WTC11 (cell line): ENCODE measurements at regions not wholly inside any gene's neighbourhood (a gene's known extent, or its start where the extent isn't known, plus 50 kb on each side); places are given as distances from the start of the nearest gene placed in this dataset.

Experiments used
- ATAC-seq: fragments of 200-7000 bp; cut with Tn5 transposase; 2 replicates; pipeline ENCODE4 v1.10.0; 2021; ENCODE audit warnings: mild to moderate bottlenecking, moderate library complexity
- CTCF ChIA-PET: fragments of 300-600 bp; sonication (Branson Sonifier 250); formaldehyde crosslinking; loops from one replicate; lab custom pipeline; 2021; ENCODE audit warnings: antibody characterized with exemption; lab: Charles Lee
- POLR2A ChIA-PET: fragments of 350-600 bp; sonication (Branson Sonifier 250); formaldehyde crosslinking; loops from one replicate; lab custom pipeline; 2021; ENCODE audit warnings: antibody characterized with exemption; lab: Charles Lee
- DNase-seq: peaks from one replicate; pipeline ENCODE4 v3.0.0; 2021; ENCODE audit warnings: low spot score
- H3K27ac Mint-ChIP-seq: 2 replicates; pipeline ENCODE4 v1.8.0; 2021; ENCODE audit warnings: mixed read lengths
- H3K27me3 Mint-ChIP-seq: 2 replicates; pipeline ENCODE4 v1.8.0; 2021; ENCODE audit warnings: low read depth, mild to moderate bottlenecking, moderate library complexity, mixed read lengths
- H3K36me3 Mint-ChIP-seq: 2 replicates; pipeline ENCODE4 v1.8.0; 2021; ENCODE audit warnings: mixed read lengths
- H3K4me1 Mint-ChIP-seq: 2 replicates; pipeline ENCODE4 v1.8.0; 2022; ENCODE audit warnings: mixed read lengths
- H3K4me3 Mint-ChIP-seq: 2 replicates; pipeline ENCODE4 v1.8.0; 2021; ENCODE audit warnings: mild to moderate bottlenecking, moderate library complexity, mixed read lengths
- H3K9me3 Mint-ChIP-seq: 2 replicates; pipeline ENCODE4 v1.8.0; 2021; ENCODE audit warnings: mixed read lengths
- GRHL2 ChIP-seq: fragments of 250-450 bp; sonication (Bioruptor Pico); IDR thresholded peaks from 2 replicates; pipeline ENCODE4 v1.8.0; 2022; ENCODE audit warnings: mild to moderate bottlenecking, moderate library complexity; ENCODE audit not compliant: insufficient replicate concordance, severe bottlenecking
- JUN ChIP-seq: sonication (generic); formaldehyde crosslinking; IDR thresholded peaks from 2 replicates; pipeline ENCODE4 v1.8.0; 2023; ENCODE audit warnings: mild to moderate bottlenecking, missing genetic modification reagents
- SP1 ChIP-seq: sonication (generic); formaldehyde crosslinking; conservative IDR thresholded peaks from 2 replicates; pipeline ENCODE4 v1.8.1; 2022; ENCODE audit warnings: missing genetic modification reagents
- TEAD1 ChIP-seq: sonication (generic); formaldehyde crosslinking; IDR thresholded peaks from 2 replicates; pipeline ENCODE4 v1.8.0; 2022; ENCODE audit warnings: mild to moderate bottlenecking, missing genetic modification reagents
- ZNF121 ChIP-seq: sonication (generic); formaldehyde crosslinking; IDR thresholded peaks from 2 replicates; pipeline ENCODE4 v1.8.0; 2023; ENCODE audit warnings: missing genetic modification reagents
- ZNF232 ChIP-seq: sonication (generic); formaldehyde crosslinking; IDR thresholded peaks from 2 replicates; pipeline ENCODE4 v1.8.0; 2022; ENCODE audit warnings: mild to moderate bottlenecking, missing genetic modification reagents
- ZNF317 ChIP-seq: sonication (generic); formaldehyde crosslinking; IDR thresholded peaks from 2 replicates; pipeline ENCODE4 v1.8.1; 2023; ENCODE audit warnings: low read depth, mild to moderate bottlenecking, moderate library complexity, missing genetic modification reagents, borderline replicate concordance
- ZNF396 ChIP-seq: fragments of 250-450 bp; sonication (Bioruptor Pico); IDR thresholded peaks from 2 replicates; pipeline ENCODE4 v1.8.0; 2021; ENCODE audit warnings: mild to moderate bottlenecking, moderate library complexity, borderline replicate concordance
- TF ChIP-seq, protein P1 (sequence below): sonication (generic); formaldehyde crosslinking; IDR thresholded peaks from 2 replicates; pipeline ENCODE4 v1.8.1; 2022; ENCODE audit warnings: low read depth, mild to moderate bottlenecking, moderate library complexity, missing genetic modification reagents, borderline replicate concordance
- TF ChIP-seq, protein P2 (sequence below): sonication (generic); formaldehyde crosslinking; IDR thresholded peaks from 2 replicates; pipeline ENCODE4 v1.8.0; 2023; ENCODE audit warnings: missing genetic modification reagents, mild to moderate bottlenecking, borderline replicate concordance
- TF ChIP-seq, protein P3 (sequence below): fragments of 250-450 bp; sonication (Bioruptor Pico); IDR thresholded peaks from 2 replicates; pipeline ENCODE4 v1.9.0; 2021; ENCODE audit warnings: mild to moderate bottlenecking
- TF ChIP-seq, protein P4 (sequence below): sonication (generic); formaldehyde crosslinking; IDR thresholded peaks from 2 replicates; pipeline ENCODE4 v1.8.1; 2023; ENCODE audit warnings: mild to moderate bottlenecking, missing genetic modification reagents, moderate library complexity
- TF ChIP-seq, protein P5 (sequence below): sonication (generic); formaldehyde crosslinking; IDR thresholded peaks from 2 replicates; pipeline ENCODE4 v1.8.0; 2022; ENCODE audit warnings: mild to moderate bottlenecking, missing genetic modification reagents
- TF ChIP-seq, protein P6 (sequence below): fragments of 250-450 bp; sonication (Bioruptor Pico); IDR thresholded peaks from 2 replicates; pipeline ENCODE4 v1.9.0; 2021; ENCODE audit warnings: moderate library complexity, mild to moderate bottlenecking, inconsistent platforms, borderline replicate concordance
- TF ChIP-seq, protein P7 (sequence below): fragments of 250-450 bp; sonication (Bioruptor Pico); IDR thresholded peaks from 2 replicates; pipeline ENCODE4 v1.8.0; 2021; ENCODE audit warnings: mild to moderate bottlenecking
- TF ChIP-seq, protein P8 (sequence below): sonication (generic); formaldehyde crosslinking; IDR thresholded peaks from 2 replicates; pipeline ENCODE4 v1.8.0; 2022; ENCODE audit warnings: missing genetic modification reagents

DNA sequence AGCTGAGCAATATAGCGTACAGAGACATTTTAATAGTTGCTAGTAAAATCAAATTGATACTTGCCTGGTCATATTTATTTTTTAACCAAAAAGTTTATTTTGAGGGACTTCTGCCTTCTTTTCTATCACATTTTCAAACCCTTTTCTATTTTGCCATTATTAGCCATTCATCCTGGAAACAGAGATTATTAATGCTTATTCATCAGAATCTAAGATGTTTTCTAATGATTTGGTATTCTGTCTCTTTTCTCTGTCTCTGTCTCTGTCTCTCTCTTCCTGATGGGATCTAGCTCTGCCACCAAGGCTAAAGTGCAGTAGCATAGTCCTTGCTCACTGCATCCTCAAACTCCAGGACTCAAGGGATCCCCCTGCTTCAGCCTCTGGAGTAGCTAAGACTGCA, 871.3 kb upstream of the CDH8 start:
- TF ChIP-seq, protein P1, sequence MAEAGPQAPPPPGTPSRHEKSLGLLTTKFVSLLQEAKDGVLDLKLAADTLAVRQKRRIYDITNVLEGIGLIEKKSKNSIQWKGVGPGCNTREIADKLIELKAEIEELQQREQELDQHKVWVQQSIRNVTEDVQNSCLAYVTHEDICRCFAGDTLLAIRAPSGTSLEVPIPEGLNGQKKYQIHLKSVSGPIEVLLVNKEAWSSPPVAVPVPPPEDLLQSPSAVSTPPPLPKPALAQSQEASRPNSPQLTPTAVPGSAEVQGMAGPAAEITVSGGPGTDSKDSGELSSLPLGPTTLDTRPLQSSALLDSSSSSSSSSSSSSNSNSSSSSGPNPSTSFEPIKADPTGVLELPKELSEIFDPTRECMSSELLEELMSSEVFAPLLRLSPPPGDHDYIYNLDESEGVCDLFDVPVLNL (CRISPR knock-in tag): no peak
- TF ChIP-seq, protein P2, sequence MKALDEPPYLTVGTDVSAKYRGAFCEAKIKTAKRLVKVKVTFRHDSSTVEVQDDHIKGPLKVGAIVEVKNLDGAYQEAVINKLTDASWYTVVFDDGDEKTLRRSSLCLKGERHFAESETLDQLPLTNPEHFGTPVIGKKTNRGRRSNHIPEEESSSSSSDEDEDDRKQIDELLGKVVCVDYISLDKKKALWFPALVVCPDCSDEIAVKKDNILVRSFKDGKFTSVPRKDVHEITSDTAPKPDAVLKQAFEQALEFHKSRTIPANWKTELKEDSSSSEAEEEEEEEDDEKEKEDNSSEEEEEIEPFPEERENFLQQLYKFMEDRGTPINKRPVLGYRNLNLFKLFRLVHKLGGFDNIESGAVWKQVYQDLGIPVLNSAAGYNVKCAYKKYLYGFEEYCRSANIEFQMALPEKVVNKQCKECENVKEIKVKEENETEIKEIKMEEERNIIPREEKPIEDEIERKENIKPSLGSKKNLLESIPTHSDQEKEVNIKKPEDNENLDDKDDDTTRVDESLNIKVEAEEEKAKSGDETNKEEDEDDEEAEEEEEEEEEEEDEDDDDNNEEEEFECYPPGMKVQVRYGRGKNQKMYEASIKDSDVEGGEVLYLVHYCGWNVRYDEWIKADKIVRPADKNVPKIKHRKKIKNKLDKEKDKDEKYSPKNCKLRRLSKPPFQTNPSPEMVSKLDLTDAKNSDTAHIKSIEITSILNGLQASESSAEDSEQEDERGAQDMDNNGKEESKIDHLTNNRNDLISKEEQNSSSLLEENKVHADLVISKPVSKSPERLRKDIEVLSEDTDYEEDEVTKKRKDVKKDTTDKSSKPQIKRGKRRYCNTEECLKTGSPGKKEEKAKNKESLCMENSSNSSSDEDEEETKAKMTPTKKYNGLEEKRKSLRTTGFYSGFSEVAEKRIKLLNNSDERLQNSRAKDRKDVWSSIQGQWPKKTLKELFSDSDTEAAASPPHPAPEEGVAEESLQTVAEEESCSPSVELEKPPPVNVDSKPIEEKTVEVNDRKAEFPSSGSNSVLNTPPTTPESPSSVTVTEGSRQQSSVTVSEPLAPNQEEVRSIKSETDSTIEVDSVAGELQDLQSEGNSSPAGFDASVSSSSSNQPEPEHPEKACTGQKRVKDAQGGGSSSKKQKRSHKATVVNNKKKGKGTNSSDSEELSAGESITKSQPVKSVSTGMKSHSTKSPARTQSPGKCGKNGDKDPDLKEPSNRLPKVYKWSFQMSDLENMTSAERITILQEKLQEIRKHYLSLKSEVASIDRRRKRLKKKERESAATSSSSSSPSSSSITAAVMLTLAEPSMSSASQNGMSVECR: no peak
- no peak for TF ChIP-seq SP1 (CRISPR knock-in tag)
- TF ChIP-seq, protein P3, sequence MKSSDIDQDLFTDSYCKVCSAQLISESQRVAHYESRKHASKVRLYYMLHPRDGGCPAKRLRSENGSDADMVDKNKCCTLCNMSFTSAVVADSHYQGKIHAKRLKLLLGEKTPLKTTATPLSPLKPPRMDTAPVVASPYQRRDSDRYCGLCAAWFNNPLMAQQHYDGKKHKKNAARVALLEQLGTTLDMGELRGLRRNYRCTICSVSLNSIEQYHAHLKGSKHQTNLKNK (CRISPR knock-in tag): no peak
- Mint-ChIP-seq H3K9me3 (peaks cover 20% of the 10 kb centered on the region), H3K36me3 (peaks cover 13% of the 10 kb centered on the region), H3K27me3 (no peaks in the 10 kb centered on the region), H3K27ac (no peak overlapping the region), H3K4me3 (no peak overlapping the region), H3K4me1 (no peaks in the 10 kb centered on the region)
- DNase-seq: no peak
- CTCF ChIA-PET: no interaction called here
- POLR2A ChIA-PET: no interaction called here
- ATAC-seq: no peak

DNA sequence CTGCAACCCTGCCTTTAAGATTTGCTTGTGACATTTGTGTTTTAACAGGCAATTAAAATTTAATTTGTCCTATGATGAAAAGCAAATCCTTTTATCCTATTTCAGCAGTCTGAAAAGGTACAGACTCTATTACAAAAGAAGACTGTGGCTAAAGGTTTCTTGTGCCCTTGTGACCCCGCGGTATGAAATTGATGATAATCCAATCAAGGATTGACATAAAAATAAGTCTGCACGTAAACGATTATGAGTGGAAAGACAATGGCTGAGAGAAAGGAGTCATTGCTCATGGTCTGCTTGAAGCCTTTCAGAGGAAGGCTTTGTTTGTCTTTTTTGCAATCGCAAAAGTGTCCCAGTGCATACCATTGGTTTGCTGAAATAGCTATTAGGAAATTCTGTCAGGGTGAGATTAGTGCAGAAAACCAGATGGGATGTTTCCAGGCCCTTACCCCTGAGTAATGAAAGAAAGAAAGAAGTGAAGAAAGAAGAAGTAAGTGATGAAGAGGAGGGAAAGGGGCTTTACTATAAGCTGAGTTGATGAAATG, 867.8 kb upstream of the CDH8 start:
- Mint-ChIP-seq H3K9me3 (peaks cover 4% of the 10 kb centered on the region), H3K4me1 (no peaks in the 10 kb centered on the region), H3K27me3 (no peaks in the 10 kb centered on the region), H3K4me3 (no peak overlapping the region), H3K27ac (no peak overlapping the region), H3K36me3 (no peaks in the 10 kb centered on the region)
- ChIA-PET CTCF (no interaction called here), POLR2A (interaction anchor here (0.6 kb wide), 1 partner anchor 324 kb away, joined by 3 read pairs; no protein-coding TSS in a partner anchor)
- ATAC-seq: no peak
- TF ChIP-seq, protein P4, sequence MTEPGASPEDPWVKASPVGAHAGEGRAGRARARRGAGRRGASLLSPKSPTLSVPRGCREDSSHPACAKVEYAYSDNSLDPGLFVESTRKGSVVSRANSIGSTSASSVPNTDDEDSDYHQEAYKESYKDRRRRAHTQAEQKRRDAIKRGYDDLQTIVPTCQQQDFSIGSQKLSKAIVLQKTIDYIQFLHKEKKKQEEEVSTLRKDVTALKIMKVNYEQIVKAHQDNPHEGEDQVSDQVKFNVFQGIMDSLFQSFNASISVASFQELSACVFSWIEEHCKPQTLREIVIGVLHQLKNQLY (CRISPR knock-in tag): no peak
- TF ChIP-seq, protein P5, sequence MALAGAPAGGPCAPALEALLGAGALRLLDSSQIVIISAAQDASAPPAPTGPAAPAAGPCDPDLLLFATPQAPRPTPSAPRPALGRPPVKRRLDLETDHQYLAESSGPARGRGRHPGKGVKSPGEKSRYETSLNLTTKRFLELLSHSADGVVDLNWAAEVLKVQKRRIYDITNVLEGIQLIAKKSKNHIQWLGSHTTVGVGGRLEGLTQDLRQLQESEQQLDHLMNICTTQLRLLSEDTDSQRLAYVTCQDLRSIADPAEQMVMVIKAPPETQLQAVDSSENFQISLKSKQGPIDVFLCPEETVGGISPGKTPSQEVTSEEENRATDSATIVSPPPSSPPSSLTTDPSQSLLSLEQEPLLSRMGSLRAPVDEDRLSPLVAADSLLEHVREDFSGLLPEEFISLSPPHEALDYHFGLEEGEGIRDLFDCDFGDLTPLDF (CRISPR knock-in tag): no peak
- TF ChIP-seq, protein P6, sequence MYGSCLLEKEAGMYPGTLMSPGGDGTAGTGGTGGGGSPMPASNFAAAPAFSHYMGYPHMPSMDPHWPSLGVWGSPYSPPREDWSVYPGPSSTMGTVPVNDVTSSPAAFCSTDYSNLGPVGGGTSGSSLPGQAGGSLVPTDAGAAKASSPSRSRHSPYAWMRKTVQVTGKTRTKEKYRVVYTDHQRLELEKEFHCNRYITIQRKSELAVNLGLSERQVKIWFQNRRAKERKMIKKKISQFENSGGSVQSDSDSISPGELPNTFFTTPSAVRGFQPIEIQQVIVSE: no peak
- TF ChIP-seq ZNF396 (CRISPR knock-in tag) (no peak), JUN (no peak), ZNF121 (CRISPR knock-in tag) (no peak), GRHL2 (CRISPR knock-in tag) (no peak), ZNF232 (CRISPR knock-in tag) (no peak), ZNF317 (CRISPR knock-in tag) (no peak), TEAD1 (CRISPR knock-in tag) (no peak)
- TF ChIP-seq, protein P3 (CRISPR knock-in tag): no peak
- TF ChIP-seq, protein P7, sequence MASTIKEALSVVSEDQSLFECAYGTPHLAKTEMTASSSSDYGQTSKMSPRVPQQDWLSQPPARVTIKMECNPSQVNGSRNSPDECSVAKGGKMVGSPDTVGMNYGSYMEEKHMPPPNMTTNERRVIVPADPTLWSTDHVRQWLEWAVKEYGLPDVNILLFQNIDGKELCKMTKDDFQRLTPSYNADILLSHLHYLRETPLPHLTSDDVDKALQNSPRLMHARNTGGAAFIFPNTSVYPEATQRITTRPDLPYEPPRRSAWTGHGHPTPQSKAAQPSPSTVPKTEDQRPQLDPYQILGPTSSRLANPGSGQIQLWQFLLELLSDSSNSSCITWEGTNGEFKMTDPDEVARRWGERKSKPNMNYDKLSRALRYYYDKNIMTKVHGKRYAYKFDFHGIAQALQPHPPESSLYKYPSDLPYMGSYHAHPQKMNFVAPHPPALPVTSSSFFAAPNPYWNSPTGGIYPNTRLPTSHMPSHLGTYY (CRISPR knock-in tag): no peak
- TF ChIP-seq, protein P8, sequence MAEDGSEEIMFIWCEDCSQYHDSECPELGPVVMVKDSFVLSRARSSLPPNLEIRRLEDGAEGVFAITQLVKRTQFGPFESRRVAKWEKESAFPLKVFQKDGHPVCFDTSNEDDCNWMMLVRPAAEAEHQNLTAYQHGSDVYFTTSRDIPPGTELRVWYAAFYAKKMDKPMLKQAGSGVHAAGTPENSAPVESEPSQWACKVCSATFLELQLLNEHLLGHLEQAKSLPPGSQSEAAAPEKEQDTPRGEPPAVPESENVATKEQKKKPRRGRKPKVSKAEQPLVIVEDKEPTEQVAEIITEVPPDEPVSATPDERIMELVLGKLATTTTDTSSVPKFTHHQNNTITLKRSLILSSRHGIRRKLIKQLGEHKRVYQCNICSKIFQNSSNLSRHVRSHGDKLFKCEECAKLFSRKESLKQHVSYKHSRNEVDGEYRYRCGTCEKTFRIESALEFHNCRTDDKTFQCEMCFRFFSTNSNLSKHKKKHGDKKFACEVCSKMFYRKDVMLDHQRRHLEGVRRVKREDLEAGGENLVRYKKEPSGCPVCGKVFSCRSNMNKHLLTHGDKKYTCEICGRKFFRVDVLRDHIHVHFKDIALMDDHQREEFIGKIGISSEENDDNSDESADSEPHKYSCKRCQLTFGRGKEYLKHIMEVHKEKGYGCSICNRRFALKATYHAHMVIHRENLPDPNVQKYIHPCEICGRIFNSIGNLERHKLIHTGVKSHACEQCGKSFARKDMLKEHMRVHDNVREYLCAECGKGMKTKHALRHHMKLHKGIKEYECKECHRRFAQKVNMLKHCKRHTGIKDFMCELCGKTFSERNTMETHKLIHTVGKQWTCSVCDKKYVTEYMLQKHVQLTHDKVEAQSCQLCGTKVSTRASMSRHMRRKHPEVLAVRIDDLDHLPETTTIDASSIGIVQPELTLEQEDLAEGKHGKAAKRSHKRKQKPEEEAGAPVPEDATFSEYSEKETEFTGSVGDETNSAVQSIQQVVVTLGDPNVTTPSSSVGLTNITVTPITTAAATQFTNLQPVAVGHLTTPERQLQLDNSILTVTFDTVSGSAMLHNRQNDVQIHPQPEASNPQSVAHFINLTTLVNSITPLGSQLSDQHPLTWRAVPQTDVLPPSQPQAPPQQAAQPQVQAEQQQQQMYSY (CRISPR knock-in tag): no peak
- DNase-seq: no peak
